HG02798 (cell line): ENCODE measurements at regions not wholly inside any gene's neighbourhood (a gene's known extent, or its start where the extent isn't known, plus 50 kb on each side); places are given as distances from the start of the nearest gene placed in this dataset.

Experiments
- ATAC-seq: cut with Tn5 transposase; IDR thresholded peaks from one replicate; pipeline ENCODE4 v1.9.1; 2021; ENCODE audit warnings: mild to moderate bottlenecking; ENCODE audit not compliant: unreplicated experiment, poor library complexity

DNA sequence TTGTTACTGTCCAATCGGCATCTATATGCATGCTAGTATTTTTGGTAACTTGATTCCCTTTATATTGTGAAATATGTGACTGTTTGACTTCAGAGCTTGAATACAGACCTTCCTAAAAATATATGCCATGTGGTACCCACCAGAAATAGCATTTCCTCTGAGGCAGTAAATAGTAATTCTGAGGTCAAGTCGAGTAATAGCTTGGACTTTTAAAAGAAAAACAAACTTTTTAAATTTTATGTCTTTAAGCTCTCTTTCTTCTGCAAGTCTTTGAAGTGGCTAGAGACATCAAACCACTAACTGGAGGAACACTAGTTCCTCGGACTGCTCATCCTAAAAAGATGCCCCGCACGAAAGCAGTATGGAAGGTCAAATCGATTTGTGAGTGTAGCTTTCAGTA lies 396.8 kb upstream of the SLC14A2 start:
- ATAC-seq = no peak

DNA sequence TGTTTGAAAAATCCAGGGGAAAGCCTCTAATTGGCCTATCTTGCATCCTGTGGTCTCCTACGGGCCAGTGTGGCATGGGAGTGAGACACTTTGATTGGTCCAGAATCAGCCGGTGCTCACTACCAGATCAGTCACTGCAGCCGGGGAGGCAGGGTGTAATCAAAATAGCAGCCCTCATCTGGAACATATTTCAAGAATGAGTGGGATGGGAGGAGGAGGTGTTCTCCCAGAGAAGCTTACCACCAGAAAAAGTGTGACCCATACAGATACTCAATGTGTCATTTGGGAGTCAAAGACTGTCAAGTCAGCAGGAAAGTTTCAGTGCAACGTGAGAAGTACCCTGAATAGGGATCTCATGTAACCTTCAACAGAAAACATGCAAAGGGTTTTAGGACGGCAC lies 393.9 kb upstream of the SLC14A2 start:
- no peak for ATAC-seq

DNA sequence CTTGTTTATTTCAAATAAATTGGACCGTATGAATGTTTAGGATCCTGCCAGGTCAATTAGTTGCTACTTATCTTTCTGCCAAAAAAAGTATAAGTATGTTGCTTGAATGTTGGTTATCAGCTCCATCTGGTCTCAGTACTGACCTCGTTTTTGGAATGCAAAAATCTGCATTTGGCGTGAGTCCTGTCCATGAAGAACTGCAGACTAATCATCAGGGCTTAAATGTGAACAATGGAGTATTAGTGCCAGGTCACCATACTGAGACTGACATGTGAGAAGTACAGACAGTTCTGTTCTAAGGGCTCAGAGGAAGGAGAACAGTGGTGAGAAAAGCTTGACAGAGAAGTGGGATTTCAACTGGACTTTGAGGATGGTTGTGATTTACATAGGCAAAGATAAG lies 393.1 kb upstream of the SLC14A2 start:
- no peak for ATAC-seq

- ATAC-seq = no peak
These were observed 388.1 kb upstream of the SLC14A2 start for GRCh38 chr18:45227001-45227742.

- ATAC-seq = no peak
These were observed 386.4 kb upstream of the SLC14A2 start for GRCh38 chr18:45228796-45229388.

- no peak for ATAC-seq
These were observed 383.7 kb upstream of the SLC14A2 start for GRCh38 chr18:45231617-45232016.

DNA sequence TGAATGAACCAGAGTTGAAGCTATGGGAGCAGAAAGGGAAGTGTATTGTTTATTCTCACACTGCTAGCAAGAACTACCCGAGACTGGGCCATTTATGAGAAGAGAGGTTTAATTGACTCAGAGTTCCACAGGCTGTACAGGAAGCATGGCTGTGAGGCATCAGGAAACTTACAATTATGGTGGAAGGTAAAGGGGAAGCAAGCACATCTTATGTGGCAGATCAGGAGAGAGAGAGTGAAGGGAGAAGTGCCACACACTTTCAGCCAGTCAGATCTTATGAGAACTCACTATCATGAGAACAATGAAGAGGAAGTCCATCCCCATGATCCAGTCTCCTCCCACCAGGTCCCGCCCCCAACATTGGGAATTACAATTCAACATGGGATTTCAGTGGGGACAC lies 383.2 kb upstream of the SLC14A2 start:
- no peak for ATAC-seq

GRCh38 chr18:45236676-45237075 lies 378.6 kb upstream of the SLC14A2 start:
- ATAC-seq = no peak

- ATAC-seq = no peak
These were observed 377.8 kb upstream of the SLC14A2 start for GRCh38 chr18:45237343-45238098.

DNA sequence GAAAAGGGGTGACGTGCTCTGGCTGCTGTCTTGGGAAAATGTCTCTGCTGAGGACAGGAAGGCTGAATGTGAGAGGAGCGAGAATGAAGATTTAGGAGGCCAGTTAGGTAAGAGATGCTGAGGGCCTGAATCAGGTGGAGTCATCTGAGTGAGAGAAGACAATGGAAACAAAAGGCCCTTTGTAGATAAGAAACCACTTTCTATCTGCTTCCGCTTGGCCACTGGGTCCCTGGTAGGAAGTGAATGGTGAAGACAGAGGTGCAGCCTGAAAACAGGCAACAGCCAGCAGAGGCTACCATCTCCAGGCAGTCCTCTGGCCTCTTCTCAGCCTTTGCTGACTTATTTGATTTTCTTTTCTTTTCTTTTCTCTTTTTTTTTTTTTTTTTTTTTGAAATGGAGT lies 374.0 kb upstream of the SLC14A2 start:
- no peak for ATAC-seq

DNA sequence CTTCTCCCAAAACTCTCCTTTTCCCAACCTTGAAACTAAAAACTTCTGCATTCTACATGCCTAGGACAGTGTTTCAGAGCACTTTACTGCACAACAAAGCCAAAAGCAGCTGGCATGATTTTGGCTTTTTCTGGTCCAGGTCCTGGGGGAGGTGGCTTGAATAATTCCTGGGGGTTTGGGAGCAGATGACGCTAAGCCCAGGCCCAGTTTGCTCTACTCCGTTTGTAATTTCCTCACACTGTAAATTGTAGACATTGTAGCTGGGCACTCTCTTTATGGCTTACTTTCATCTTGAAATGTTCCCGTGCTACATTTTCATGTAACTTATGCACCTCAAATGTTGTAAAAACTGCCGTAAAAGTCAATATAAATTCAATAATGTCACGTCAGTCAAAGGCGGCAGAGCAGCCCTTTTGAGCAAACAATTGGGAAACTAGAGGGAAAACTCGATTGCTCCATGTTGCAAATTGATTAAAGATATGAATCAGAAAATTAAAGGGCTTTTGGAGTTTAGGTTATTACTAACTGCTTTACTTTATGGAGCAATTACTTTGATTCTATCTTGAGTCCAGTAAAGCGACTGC lies 373.2 kb upstream of the SLC14A2 start:
- ATAC-seq = no peak

- no peak for ATAC-seq
These were observed 371.8 kb upstream of the SLC14A2 start for GRCh38 chr18:45243340-45244110.

DNA sequence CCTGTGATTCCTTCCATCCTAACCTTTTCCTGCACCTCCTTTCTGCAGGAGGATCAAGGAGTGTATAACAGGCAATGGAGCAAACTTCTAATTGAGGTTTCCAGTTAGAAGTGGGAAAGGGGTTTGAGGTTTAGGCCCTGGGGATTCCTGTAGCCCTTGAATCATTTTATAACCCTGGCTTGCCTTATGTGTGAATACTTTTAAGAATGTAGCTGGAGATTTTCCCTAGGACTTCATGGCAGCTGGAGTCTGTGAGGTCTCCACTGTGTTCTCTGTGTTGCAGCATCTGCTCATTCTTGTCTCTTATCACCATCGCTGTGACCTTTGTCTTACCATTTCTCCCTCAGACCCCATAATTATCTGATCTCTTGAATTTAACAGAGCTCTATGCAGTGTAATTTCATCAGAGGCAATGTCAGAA lies 370.2 kb upstream of the SLC14A2 start:
- ATAC-seq = no peak

- ATAC-seq = no peak
These were observed 366.9 kb upstream of the SLC14A2 start for GRCh38 chr18:45248240-45248903.

DNA sequence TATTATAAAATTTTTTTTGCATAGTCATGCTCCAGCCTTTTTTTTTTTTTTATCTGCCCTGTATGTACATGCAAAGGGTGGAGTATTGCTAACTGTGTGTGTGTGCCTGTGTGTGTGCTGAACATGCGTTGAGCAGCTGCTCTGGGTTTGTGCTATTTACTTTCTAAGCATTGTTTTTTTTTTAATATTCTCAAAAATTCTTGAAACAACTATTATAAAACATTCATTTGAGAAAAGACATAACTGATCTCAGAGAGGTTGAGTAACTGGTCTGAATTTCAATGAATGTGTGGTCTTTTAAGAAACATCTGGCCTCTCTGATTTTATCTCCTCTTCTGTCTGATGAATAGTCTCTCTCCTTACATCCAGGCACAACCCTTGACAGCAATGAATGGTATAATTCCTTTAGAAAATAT lies 366.0 kb upstream of the SLC14A2 start:
- ATAC-seq = no peak

GRCh38 chr18:45250479-45250878 lies 364.8 kb upstream of the SLC14A2 start:
- no peak for ATAC-seq

GRCh38 chr18:45251236-45251635 lies 364.0 kb upstream of the SLC14A2 start:
- no peak for ATAC-seq

GRCh38 chr18:45252474-45252873 lies 362.8 kb upstream of the SLC14A2 start:
- no peak for ATAC-seq

DNA sequence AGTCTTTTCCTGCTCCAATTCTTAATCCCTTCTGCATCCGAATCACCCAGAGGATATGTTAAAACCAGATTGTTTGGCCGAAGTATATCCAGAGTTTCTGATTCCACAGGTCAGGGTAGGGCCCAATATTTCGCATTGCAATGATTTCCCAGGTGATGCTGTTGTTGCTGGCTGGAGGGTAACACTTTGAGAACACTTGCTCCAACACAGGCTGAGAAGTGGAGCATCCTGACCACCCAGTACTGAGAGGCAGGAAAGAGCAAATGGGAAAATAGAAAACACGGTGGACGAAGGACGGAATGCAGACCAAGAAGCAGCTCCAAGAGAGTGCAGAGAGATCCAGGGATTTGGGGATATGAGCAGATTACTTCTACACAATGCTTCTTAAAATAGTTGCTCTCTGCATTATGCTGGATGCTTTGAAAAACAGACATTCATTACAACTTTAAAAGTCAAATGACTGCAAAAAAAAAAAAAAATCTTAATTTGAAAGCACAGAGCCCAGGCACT lies 362.2 kb upstream of the SLC14A2 start:
- no peak for ATAC-seq
